SK-N-SH treated with all-trans-retinoic acid at 6 μM for 48 hours (cell line): ENCODE measurements at regions not wholly inside any gene's neighbourhood (a gene's known extent, or its start where the extent isn't known, plus 50 kb on each side); places are given as distances from the start of the nearest gene placed in this dataset.

ENCODE experiments used
- ARNTL ChIP-seq: fragments of 450-650 bp; formaldehyde crosslinking; IDR thresholded peaks from 2 replicates; pipeline ENCODE4 v1.5.0; 2020; ENCODE audit warnings: low read depth, mild to moderate bottlenecking, moderate library complexity, borderline replicate concordance
- ISL1 ChIP-seq: fragments of 250-450 bp; sonication (Bioruptor Pico); IDR thresholded peaks from 2 replicates; pipeline ENCODE4 v2.1.2; 2022; ENCODE audit warnings: mild to moderate bottlenecking, moderate library complexity
- POU6F1 ChIP-seq: fragments of 250-450 bp; sonication (Bioruptor Pico); IDR thresholded peaks from 2 replicates; pipeline ENCODE4 v1.8.0; 2021; ENCODE audit warnings: low read depth, mild to moderate bottlenecking, moderate library complexity, borderline replicate concordance
- RARB ChIP-seq: fragments of 250-450 bp; sonication (Bioruptor Pico); IDR thresholded peaks from 2 replicates; pipeline ENCODE4 v1.8.0; 2021; ENCODE audit warnings: mild to moderate bottlenecking, moderate library complexity
- SNAI2 ChIP-seq: fragments of 250-450 bp; sonication (Bioruptor Pico); IDR thresholded peaks from 2 replicates; pipeline ENCODE4 v1.5.0; 2020; ENCODE audit warnings: mild to moderate bottlenecking, moderate library complexity
- ZFP3 ChIP-seq: fragments of 250-450 bp; sonication (Bioruptor Pico); IDR thresholded peaks from 2 replicates; pipeline ENCODE4 v1.5.0; 2020; ENCODE audit warnings: mild to moderate bottlenecking, moderate library complexity
- ZNF565 ChIP-seq: fragments of 450-650 bp; formaldehyde crosslinking; conservative IDR thresholded peaks from 2 replicates; pipeline ENCODE4 v1.5.0; 2020; ENCODE audit warnings: low read depth, mild to moderate bottlenecking, moderate library complexity
- TF ChIP-seq, protein P1 (sequence below): fragments of 250-450 bp; sonication (Bioruptor Pico); IDR thresholded peaks from 2 replicates; pipeline ENCODE4 v1.8.0; 2020; ENCODE audit warnings: mild to moderate bottlenecking, moderate library complexity, borderline replicate concordance
- TF ChIP-seq, protein P2 (sequence below): fragments of 250-450 bp; sonication (Bioruptor Pico); IDR thresholded peaks from 2 replicates; pipeline ENCODE4 v1.5.1; 2020; ENCODE audit warnings: low read depth, mild to moderate bottlenecking, moderate library complexity

- TF ChIP-seq SNAI2 (CRISPR knock-in tag) (no peak), RARB (CRISPR knock-in tag) (no peak), ZFP3 (CRISPR knock-in tag) (no peak), ARNTL (CRISPR knock-in tag) (no peak), POU6F1 (CRISPR knock-in tag) (no peak), ZNF565 (CRISPR knock-in tag) (no peak), ISL1 (CRISPR knock-in tag) (no peak)
- TF ChIP-seq, protein P1, sequence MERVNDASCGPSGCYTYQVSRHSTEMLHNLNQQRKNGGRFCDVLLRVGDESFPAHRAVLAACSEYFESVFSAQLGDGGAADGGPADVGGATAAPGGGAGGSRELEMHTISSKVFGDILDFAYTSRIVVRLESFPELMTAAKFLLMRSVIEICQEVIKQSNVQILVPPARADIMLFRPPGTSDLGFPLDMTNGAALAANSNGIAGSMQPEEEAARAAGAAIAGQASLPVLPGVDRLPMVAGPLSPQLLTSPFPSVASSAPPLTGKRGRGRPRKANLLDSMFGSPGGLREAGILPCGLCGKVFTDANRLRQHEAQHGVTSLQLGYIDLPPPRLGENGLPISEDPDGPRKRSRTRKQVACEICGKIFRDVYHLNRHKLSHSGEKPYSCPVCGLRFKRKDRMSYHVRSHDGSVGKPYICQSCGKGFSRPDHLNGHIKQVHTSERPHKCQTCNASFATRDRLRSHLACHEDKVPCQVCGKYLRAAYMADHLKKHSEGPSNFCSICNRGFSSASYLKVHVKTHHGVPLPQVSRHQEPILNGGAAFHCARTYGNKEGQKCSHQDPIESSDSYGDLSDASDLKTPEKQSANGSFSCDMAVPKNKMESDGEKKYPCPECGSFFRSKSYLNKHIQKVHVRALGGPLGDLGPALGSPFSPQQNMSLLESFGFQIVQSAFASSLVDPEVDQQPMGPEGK: no peak
- TF ChIP-seq, protein P2, sequence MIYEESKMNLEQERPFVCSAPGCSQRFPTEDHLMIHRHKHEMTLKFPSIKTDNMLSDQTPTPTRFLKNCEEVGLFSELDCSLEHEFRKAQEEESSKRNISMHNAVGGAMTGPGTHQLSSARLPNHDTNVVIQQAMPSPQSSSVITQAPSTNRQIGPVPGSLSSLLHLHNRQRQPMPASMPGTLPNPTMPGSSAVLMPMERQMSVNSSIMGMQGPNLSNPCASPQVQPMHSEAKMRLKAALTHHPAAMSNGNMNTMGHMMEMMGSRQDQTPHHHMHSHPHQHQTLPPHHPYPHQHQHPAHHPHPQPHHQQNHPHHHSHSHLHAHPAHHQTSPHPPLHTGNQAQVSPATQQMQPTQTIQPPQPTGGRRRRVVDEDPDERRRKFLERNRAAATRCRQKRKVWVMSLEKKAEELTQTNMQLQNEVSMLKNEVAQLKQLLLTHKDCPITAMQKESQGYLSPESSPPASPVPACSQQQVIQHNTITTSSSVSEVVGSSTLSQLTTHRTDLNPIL (CRISPR knock-in tag): no peak
These were observed 111.1 kb downstream of the TPRA1 start for GRCh38 chr3:127479449-127479848.
